Activated gamma-delta T cell treated with Interleukin-2 at 50 U/mL for 16 hours (primary cell): ENCODE measurements at regions not wholly inside any gene's neighbourhood (a gene's known extent, or its start where the extent isn't known, plus 50 kb on each side); places are given as distances from the start of the nearest gene placed in this dataset.
"Not testable (repeated sequence)": the region's sequence is repeated elsewhere in the genome, so short reads cannot be mapped to it uniquely, and the experiment has no call there.

Experiments
- DNase-seq: peaks from one replicate; pipeline ENCODE4 v3.0.0-alpha.2; 2020

- no peak for DNase-seq
These were observed 52.7 kb upstream of the LARP1 start for GRCh38 chr5:154702477-154702876.

GRCh38 chr5:154701725-154702124, 53.5 kb upstream of the LARP1 start:
- not testable (repeated sequence) for DNase-seq

GRCh38 chr5:154701181-154701580, 54.0 kb upstream of the LARP1 start:
- DNase-seq = no peak

- not testable (repeated sequence) for DNase-seq
These were observed 54.8 kb upstream of the LARP1 start for GRCh38 chr5:154700289-154700928.

- no peak for DNase-seq
These were observed 56.4 kb upstream of the LARP1 start for GRCh38 chr5:154698763-154699162.

GRCh38 chr5:154697371-154697770, 57.8 kb upstream of the LARP1 start:
- DNase-seq = no peak

- no peak for DNase-seq
These were observed 58.3 kb upstream of the LARP1 start for GRCh38 chr5:154696891-154697290.

- no peak for DNase-seq
These were observed 61.0 kb upstream of the LARP1 start for GRCh38 chr5:154694159-154694558.

GRCh38 chr5:154690488-154690887, 64.7 kb upstream of the LARP1 start:
- no peak for DNase-seq

GRCh38 chr5:154686490-154686889, 68.7 kb upstream of the LARP1 start:
- DNase-seq = no peak

GRCh38 chr5:154683101-154683880, 71.9 kb upstream of the LARP1 start:
- DNase-seq = no peak

- no peak for DNase-seq
These were observed 75.7 kb upstream of the LARP1 start for GRCh38 chr5:154679501-154679900.

GRCh38 chr5:154677921-154678320, 77.3 kb upstream of the LARP1 start:
- DNase-seq = no peak

- DNase-seq = no peak
These were observed 78.7 kb upstream of the LARP1 start for GRCh38 chr5:154676508-154676907.

GRCh38 chr5:154674029-154674428, 81.1 kb upstream of the LARP1 start:
- DNase-seq = no peak

- no peak for DNase-seq
These were observed 81.7 kb upstream of the LARP1 start for GRCh38 chr5:154673506-154673905.

- not testable (repeated sequence) for DNase-seq
These were observed 85.3 kb upstream of the LARP1 start for GRCh38 chr5:154669913-154670312.

GRCh38 chr5:154669402-154669801, 85.8 kb upstream of the LARP1 start:
- DNase-seq = no peak

GRCh38 chr5:154664869-154665268, 90.3 kb upstream of the LARP1 start:
- DNase-seq = no peak

GRCh38 chr5:154663424-154663823, 91.8 kb upstream of the LARP1 start:
- DNase-seq = no peak

- no peak for DNase-seq
These were observed 100.4 kb upstream of the LARP1 start for GRCh38 chr5:154654486-154655371.

- DNase-seq = no peak
These were observed 101.3 kb upstream of the LARP1 start for GRCh38 chr5:154653764-154654485.

- DNase-seq = no peak
These were observed 101.8 kb upstream of the LARP1 start for GRCh38 chr5:154653418-154653763.
